HCT116 (cell line): ENCODE measurements at regions not wholly inside any gene's neighbourhood (a gene's known extent, or its start where the extent isn't known, plus 50 kb on each side); places are given as distances from the start of the nearest gene placed in this dataset.

Experiments
- ATAC-seq: fragments of 200-7000 bp; cut with Tn5 transposase; 2 replicates; pipeline ENCODE4 v1.9.1; 2020; ENCODE audit warnings: mild to moderate bottlenecking, moderate library complexity
- BruUV-seq: library from RNA; stranded (reverse); fragments of 400-500 nt; replicated peaks from 2 replicates; lab custom pipeline; 2021; lab: Mats Ljungman, UMichigan
- CTCF ChIA-PET: fragments of 300-600 bp; sonication (Branson Sonifier 250); formaldehyde crosslinking; loops from one replicate; lab custom pipeline; 2021; ENCODE audit warnings: antibody characterized with exemption; lab: Charles Lee
- POLR2A ChIA-PET: fragments of 300-600, 350-600 bp; sonication (Branson Sonifier 250); formaldehyde crosslinking; loops from one replicate; lab custom pipeline; 2021; ENCODE audit warnings: antibody characterized with exemption; lab: Charles Lee
- RAD21 ChIA-PET, 2 experiments: fragments of 300-600 bp; sonication (Branson Sonifier 250); formaldehyde crosslinking; loops; one replicate each; lab custom pipeline; 2023; ENCODE audit warnings: low total read pairs in 2 of 2; ENCODE audit not compliant: uncharacterized antibody in 2 of 2, unreplicated experiment in 2 of 2, low non-redundant PET in 1 of 2; lab: Charles Lee
- DNase-seq: peaks from one replicate; pipeline ENCODE4 v3.0.0-alpha.2; 2010; ENCODE audit warnings: low read depth, low spot score
- H2AFZ ChIP-seq: fragments of 200-600 bp; shearing (Covaris generic), sonication (generic); 2 replicates; pipeline ENCODE4 v1.6.1; 2017; ENCODE audit warnings: low read depth, mixed run types, mixed read lengths, antibody characterized with exemption, low read length; ENCODE audit not compliant: poor library complexity, severe bottlenecking
- H3K27ac ChIP-seq: 2 replicates; pipeline ENCODE4 v1.5.1; 2012; ENCODE audit warnings: low read depth, low read length
- H3K27me3 ChIP-seq: fragments of 200-600 bp; sonication (generic); 2 replicates; pipeline ENCODE4 v1.6.1; 2016; ENCODE audit warnings: mixed run types, low read length, mixed read lengths; ENCODE audit not compliant: insufficient read depth
- H3K36me3 ChIP-seq, 2 experiments: fragments of 200-500 bp in 1 of 2; fragments of 200-600 bp in 1 of 2; sonication (Bioruptor generic) in 1 of 2; sonication (generic) in 1 of 2; 2 replicates each; pipeline versions ENCODE4 v1.5.1 to v1.6.1; 2014 to 2016; ENCODE audit warnings: low read length in 2 of 2, inconsistent platforms in 1 of 2, mixed read lengths in 1 of 2, mixed run types in 1 of 2; ENCODE audit not compliant: insufficient read depth in 2 of 2, control insufficient read depth in 1 of 2
- H3K4me1 ChIP-seq, 2 experiments: fragments of 200-600 bp in 1 of 2; sonication (generic) in 1 of 2; 2 replicates each; pipeline versions ENCODE4 v1.5.1 to v1.6.1; 2012 to 2017; ENCODE audit warnings: low read length in 2 of 2, inconsistent platforms in 1 of 2, mild to moderate bottlenecking in 1 of 2, mixed read lengths in 1 of 2, mixed run types in 1 of 2, moderate library complexity in 1 of 2; ENCODE audit not compliant: insufficient read depth in 2 of 2, control insufficient read depth in 1 of 2
- H3K4me2 ChIP-seq: fragments of 200-600 bp; sonication (generic); 2 replicates; pipeline ENCODE4 v1.6.1; 2017; ENCODE audit warnings: mixed run types, low read length, mixed read lengths
- H3K4me3 ChIP-seq, 2 experiments: fragments of 200-600 bp in 1 of 2; sonication (generic) in 1 of 2; replicated peaks in 1 of 2; 2 replicates each; pipeline ENCODE4 v1.5.1; 2011 to 2016; ENCODE audit warnings: low read length in 2 of 2, control low read depth in 1 of 2, low read depth in 1 of 2, mild to moderate bottlenecking in 1 of 2, mixed read lengths in 1 of 2, mixed run types in 1 of 2
- H3K79me2 ChIP-seq: fragments of 200-600 bp; sonication (generic); 2 replicates; pipeline ENCODE4 v1.6.1; 2017; ENCODE audit warnings: mild to moderate bottlenecking, mixed run types, low read length, moderate library complexity, mixed read lengths; ENCODE audit not compliant: insufficient read depth
- H3K9ac ChIP-seq: fragments of 200-600 bp; sonication (generic); 2 replicates; pipeline ENCODE4 v1.6.1; 2016; ENCODE audit warnings: low read length, mixed read lengths
- H3K9me2 ChIP-seq: fragments of 200-600 bp; sonication (generic), shearing (Covaris generic); 2 replicates; pipeline ENCODE4 v1.6.1; 2017; ENCODE audit warnings: mixed run types, mild to moderate bottlenecking, moderate library complexity; ENCODE audit not compliant: insufficient read depth
- H3K9me3 ChIP-seq, 2 experiments: fragments of 200-500 bp in 1 of 2; fragments of 200-600 bp in 1 of 2; sonication (Bioruptor generic) in 1 of 2; sonication (generic) in 1 of 2; 2 replicates each; pipeline ENCODE4 v1.6.1; 2014 to 2017; ENCODE audit warnings: low read length in 2 of 2, mixed read lengths in 2 of 2, inconsistent platforms in 1 of 2, low read depth in 1 of 2, mild to moderate bottlenecking in 1 of 2, mixed run types in 1 of 2, moderate library complexity in 1 of 2; ENCODE audit not compliant: control insufficient read depth in 1 of 2, insufficient read depth in 1 of 2
- H4K20me1 ChIP-seq: fragments of 200-600 bp; sonication (generic), shearing (Covaris generic); 2 replicates; pipeline ENCODE4 v1.6.1; 2017; ENCODE audit warnings: mixed run types, mild to moderate bottlenecking, moderate library complexity; ENCODE audit not compliant: insufficient read depth
- ATF3 ChIP-seq: IDR thresholded peaks from 2 replicates; pipeline ENCODE4 v1.6.1; 2012
- CEBPB ChIP-seq: IDR thresholded peaks from 2 replicates; pipeline ENCODE4 v1.6.1; 2012; ENCODE audit warnings: low read depth
- EGR1 ChIP-seq: IDR thresholded peaks from 2 replicates; pipeline ENCODE4 v1.6.1; 2012; ENCODE audit warnings: low read depth
- FOSL1 ChIP-seq: IDR thresholded peaks from 2 replicates; pipeline ENCODE4 v1.6.1; 2012; ENCODE audit warnings: low read depth
- JUND ChIP-seq: IDR thresholded peaks from 2 replicates; pipeline ENCODE4 v1.6.1; 2012
- RAD21 ChIP-seq: IDR thresholded peaks from 2 replicates; pipeline ENCODE4 v1.6.1; 2012; ENCODE audit warnings: low read depth, mild to moderate bottlenecking
- REST ChIP-seq: IDR thresholded peaks from 2 replicates; pipeline ENCODE4 v1.6.1; 2012; ENCODE audit warnings: low read depth
- SP1 ChIP-seq: IDR thresholded peaks from 2 replicates; pipeline ENCODE4 v1.6.1; 2012; ENCODE audit warnings: low read depth
- SRF ChIP-seq: IDR thresholded peaks from 2 replicates; pipeline ENCODE4 v1.6.1; 2012; ENCODE audit warnings: low read depth
- YY1 ChIP-seq: IDR thresholded peaks from 2 replicates; pipeline ENCODE4 v1.6.1; 2011; ENCODE audit warnings: low read length, low read depth, moderate library complexity, mild to moderate bottlenecking; ENCODE audit not compliant: insufficient replicate concordance; ENCODE audit errors: extremely low read depth
- ZBTB33 ChIP-seq: IDR thresholded peaks from 2 replicates; pipeline ENCODE4 v1.6.1; 2011; ENCODE audit warnings: mild to moderate bottlenecking, low read length, moderate library complexity; ENCODE audit not compliant: insufficient replicate concordance; ENCODE audit errors: extremely low read depth
- intact Hi-C: fragments of 100-400 bp; cut with micrococcal nuclease; formaldehyde crosslinking; loops from 2 replicates; pipeline ENCODE4 v1.10.0; 2022

- no peak overlapping the region for H3K4me3 ChIP-seq
- no peaks in the 10 kb centered on the region for H3K27me3 ChIP-seq
- CTCF ChIA-PET = no interaction called here
- no peaks in the 10 kb centered on the region for H3K9me2 ChIP-seq
- no TSS peak for BruUV-seq
- no peaks in the 10 kb centered on the region for H4K20me1 ChIP-seq
- H3K9ac ChIP-seq = no peak overlapping the region
- POLR2A ChIA-PET = no interaction called here
- no peaks in the 10 kb centered on the region for H3K9me3 ChIP-seq
- intact Hi-C loops = no loop called here
- no peaks in the 10 kb centered on the region for H3K79me2 ChIP-seq
- DNase-seq (no peak), ATAC-seq (no peak)
- no peak overlapping the region for H3K27ac ChIP-seq
- no peaks in the 10 kb centered on the region for H3K36me3 ChIP-seq
- no peak overlapping the region for H3K4me2 ChIP-seq
- TF ChIP-seq FOSL1 (no peak), RAD21 (no peak), YY1 (no peak), SP1 (no peak), ZBTB33 (no peak), EGR1 (no peak), SRF (no peak), ATF3 (no peak), REST (no peak), JUND (no peak), CEBPB (no peak)
- H2AFZ ChIP-seq = no peak overlapping the region
- RAD21 ChIA-PET = no interaction called here
- H3K4me1 ChIP-seq = no peaks in the 10 kb centered on the region
These were observed 218.7 kb upstream of the MTNR1B start for GRCh38 chr11:92750794-92751193.
